GM21737 (cell line): ENCODE measurements at regions not wholly inside any gene's neighbourhood (a gene's known extent, or its start where the extent isn't known, plus 50 kb on each side); places are given as distances from the start of the nearest gene placed in this dataset.

ENCODE experiments used
- ATAC-seq: cut with Tn5 transposase; IDR thresholded peaks from one replicate; pipeline ENCODE4 v1.9.1; 2021; ENCODE audit warnings: mild to moderate bottlenecking, moderate library complexity; ENCODE audit not compliant: unreplicated experiment

DNA sequence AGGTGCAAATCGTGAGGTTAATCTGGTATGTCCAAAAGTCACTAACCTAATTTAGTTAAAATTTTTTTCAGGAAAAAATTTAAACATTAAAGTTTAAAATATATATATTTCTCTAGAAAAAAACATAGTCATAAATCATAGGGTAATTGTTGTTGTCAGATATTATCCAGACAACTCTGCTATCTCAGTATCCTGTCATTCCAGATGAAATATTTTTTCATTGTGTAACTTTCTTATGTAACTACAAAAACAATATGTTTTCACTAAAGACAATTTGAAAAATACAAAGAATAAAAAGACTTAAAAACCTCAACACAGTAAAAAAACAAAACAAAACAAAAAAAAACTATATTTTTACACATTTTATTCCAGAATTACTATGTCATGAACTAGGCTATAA is 57.6 kb downstream of the TENT5A start:
- ATAC-seq = no peak

DNA sequence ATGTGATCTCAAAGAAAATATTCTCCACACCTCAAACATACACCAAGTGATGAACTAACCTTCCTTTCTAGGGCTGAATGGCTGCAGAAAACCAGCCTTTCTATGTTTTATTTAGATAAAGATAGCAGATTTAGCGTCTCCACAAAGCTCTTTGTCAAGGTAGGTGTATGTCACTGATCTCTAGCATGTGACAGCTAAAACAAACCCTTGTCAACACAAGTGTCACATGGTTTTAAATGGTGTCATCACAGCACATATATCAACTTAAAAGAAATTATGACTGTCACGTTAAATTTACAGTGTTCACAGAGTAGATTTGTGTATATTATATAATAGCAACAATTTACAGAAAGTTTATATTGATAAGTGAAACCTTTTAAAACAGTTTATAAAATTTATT is 58.3 kb downstream of the TENT5A start:
- ATAC-seq = no peak

DNA sequence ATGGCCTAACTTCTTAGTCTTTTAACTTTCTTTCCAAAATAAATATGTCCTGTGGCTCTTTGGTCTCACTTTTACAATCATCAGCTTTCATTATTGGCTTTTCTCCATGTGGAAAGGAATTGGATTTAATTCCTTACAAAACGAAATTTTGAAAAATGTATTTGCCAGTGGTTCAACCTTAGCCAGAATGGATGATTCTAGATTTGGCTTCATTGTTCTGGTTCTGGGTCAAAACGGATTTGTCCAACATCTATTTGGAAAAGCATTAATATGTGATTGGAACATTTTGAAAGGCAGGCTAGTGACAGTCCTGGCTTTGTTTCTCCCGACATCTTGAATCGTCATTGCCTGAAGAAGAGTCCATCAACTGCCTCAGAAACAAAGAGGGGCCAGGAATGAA is 59.2 kb downstream of the TENT5A start:
- no peak for ATAC-seq

DNA sequence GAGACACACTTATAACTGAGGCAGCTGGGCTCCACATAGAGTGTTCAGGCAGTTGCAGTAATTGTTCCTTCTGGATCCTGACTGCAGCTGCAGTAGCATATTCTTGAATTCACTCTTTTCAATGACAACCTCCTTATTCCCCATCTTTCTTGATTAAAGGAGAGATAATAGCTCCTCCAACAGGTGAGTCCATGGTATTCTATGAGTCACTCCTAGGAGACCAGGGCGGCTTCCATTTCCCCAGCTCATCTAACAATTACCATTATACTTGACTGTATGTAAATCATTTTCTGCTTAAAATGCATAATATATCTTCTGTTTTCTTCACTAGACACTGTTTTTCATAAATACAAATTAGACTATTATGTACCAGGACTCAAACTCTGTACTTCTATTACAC is 62.4 kb downstream of the TENT5A start:
- ATAC-seq = no peak

DNA sequence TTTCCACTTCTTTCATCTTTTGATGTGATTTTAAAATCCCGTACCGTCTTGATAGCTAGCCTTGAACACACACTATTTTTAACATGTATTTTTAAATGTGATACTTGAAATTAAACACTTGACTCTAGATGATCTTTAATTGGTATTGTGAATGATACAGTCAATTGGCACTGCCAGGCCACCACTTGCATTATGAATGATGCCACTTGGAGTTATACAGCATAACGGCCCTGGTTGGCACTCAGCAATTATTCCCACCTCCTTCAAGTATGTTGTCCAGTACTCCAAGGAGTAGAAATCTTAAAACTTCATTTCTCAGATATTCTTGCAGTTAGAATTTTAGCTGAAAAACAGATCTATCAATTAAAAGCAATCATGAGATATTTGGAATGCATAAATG is 62.9 kb downstream of the TENT5A start:
- ATAC-seq = no peak

DNA sequence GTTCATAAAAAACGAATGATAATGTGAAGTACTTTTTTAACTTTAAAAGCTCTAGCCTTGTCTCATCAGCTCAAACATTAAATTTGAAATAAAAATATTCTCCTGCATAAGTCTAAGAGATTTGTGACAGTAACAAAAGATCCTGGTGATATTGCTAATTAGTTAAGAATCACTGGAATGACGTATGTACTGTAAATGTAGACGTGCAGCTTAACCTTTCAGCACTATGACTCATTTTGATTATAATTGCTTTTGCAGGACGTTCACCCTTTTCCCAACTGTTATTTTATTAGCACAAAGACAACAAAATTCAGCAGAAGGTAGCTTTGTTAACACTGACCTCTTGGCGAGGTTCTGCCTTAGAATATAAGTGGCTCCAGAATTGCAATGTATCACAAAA is 68.6 kb downstream of the TENT5A start:
- no peak for ATAC-seq

DNA sequence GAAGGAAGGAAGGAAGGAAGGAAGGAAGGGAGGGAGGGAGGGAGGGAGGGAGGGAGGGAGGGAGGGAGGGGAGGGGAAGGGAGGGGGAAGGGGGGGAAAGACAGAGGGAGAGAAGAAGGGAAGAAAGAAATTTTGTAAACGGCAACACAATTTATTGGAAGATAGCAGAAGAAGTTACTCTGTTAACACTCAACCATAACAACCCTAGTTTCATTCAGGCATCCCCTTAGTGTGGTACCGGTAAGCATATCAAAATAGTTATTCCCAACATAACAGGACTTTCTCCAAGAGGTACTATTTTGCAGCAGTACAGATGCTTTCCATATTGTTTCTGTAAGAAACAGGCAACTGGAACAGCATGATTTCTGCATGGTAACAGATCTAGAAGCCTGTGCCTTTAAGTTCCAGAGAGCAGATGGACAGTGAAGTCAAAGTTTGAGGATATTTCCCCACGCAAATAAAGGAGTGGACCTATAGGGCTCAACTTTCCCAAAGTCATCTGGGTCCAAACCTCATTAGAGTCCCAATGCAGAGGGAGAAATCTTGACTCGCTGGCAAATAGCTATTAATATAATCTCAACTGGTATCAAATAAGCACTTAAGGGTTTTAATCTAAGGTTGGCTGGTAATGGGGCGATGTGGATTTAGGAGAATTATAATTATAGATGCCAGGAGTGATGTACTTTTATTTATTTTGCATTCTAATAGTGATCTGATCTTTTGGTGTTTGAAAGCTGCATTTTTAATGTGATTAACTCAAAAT is 69.4 kb downstream of the TENT5A start:
- no peak for ATAC-seq

DNA sequence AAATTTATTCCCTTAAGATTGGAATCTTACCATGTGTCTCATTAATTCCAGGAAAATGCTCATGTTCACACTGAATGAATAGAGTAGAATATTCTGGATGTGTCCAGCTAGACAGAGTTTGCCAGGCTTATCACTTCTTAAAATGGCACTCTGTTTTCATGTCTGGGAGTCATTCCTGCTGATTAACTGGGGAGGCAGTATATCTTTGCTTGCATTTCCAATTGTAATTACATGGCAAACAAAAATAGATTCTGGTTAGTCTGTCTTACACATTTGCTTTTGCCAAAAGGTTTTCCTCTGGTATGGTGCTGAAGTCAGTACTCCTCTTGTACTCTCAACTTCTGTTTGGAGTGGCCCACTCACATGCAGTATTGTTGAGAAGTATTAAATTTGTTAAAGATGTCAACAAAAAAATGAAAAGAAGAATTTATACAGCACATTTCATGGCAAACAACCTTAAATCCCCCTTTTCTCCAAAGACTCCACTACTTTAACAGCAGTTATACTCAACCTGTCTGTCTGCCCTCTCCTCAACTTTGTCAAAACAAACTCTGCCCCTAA is 70.2 kb downstream of the TENT5A start:
- no peak for ATAC-seq

DNA sequence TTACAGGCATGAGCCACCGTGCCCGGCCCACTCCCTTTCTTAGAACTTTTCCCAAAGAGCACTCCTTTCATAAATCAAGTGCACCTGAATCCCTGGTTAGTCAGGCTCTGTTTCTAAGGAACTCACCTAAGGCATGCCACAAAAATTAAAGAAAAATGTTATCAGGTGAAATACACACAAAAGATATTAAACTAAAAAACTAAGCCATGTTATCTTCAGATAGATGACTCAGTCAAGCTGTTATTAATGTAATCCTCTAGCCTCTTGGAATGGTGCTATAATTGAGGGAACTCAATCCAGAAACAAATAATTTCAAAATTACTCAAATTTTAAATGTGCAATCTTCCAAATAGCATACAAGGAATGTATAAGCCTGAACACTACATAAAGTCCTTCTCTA is 83.0 kb downstream of the TENT5A start:
- no peak for ATAC-seq

DNA sequence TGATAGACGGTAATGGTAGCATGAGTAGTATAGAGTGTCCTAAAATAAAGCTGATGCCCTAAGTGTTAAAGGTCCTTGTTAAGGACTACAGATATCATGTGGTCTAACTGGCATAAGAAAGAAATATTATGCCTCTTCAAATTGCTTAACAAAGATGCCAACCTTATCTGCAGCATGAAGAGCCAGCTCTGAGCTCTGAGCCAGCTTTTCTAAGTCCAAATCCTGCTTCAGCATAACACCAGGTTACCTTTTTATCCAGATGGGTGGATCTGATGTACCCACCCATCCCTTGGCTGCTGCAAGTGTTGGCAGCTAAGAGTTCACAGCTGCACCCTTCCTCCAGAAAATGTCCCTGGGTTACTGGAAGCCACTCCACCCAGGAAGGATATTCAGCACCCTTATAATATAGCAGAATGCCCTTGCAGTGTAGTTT is 83.8 kb downstream of the TENT5A start:
- ATAC-seq = no peak

DNA sequence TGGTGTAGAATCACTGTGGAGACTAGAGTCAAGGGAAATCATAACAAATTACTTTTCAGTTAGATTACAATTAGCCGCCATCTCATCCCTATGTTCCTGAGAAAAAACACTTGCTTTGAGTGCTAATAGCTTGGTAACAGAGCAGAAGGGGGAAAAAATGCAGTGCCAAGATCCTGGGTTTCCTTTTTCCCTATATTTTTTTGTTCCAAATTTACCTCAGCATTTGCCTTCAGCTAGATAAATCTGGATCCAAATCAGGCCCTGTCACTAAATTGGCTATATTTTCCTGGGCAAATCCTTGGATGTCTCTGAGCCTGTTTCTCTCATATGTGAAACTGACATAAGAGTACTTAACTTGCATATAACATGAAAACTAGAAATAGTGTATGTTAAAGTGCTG is 86.0 kb downstream of the TENT5A start:
- no peak for ATAC-seq

DNA sequence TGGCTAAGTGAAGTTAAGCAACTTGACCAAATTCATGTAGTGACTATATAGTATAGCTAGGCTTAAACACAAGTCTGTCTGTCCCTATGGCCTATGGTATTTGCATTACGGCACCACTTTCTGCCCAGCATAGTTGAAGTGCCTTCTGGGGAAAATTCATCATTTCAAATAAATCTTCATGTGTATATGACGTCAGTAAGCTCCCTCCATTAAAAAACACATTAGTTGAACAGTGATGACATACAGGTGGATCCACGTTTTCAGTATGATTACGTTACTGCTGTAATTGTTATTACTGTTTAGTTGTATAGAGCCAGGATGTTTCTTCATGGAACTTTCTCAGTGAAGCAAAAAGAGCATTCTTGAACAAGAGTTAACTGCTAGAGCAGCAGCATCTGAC is 96.2 kb downstream of the TENT5A start:
- no peak for ATAC-seq

DNA sequence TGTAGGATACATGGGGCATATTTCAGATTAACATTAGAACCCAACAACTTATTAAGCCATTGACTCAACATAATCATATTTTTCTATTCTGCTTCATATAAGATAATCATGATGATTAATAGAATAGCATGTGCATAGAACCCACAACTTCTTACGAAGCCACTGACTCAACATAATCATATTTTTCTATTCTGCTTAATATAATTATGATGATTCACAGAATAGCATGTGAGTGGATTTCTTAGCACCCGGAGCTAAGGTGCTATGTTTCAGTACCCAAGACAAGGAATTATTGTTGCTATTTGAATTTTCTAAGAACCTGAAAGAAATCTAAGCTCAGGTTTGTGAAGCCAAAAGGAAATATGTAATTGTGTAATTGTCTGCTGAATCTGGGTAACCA is 96.8 kb downstream of the TENT5A start:
- ATAC-seq = no peak

DNA sequence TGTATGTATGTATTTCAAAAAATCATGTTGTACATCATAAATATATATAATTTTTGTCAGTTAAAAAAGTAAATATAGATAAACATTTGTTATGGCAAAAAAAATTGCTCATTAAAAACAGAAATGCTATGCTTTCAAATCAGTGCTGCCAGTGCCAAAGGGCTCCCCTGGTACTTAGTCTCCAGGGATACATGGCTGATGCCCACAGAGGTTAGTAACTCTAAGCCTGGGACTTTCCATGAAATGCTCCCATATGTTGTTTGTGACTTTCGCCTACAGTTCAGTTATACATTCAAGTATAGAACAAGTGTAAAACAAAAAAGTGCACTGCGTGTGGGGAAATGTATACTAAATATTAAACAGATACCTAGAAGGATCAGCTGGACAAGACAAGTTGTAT is 104.0 kb downstream of the TENT5A start:
- ATAC-seq = no peak

DNA sequence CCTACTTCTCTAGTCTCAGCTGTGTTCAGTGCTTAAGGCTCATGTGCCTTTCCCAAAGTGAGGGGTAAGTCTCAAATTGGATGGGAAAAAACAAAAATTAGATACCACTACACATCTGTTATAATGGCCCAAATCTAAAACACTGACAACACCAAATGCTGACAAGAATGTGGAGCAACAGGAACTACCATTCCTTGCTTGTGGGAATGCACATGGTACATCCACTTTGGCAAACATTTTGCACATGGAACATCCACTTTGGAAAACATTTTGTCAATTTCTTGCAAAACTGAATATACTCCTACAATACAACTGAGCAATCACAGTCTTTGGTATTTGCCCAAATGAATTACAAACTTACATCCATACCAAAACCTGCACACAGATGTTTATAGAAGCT is 109.3 kb downstream of the TENT5A start:
- ATAC-seq = no peak

DNA sequence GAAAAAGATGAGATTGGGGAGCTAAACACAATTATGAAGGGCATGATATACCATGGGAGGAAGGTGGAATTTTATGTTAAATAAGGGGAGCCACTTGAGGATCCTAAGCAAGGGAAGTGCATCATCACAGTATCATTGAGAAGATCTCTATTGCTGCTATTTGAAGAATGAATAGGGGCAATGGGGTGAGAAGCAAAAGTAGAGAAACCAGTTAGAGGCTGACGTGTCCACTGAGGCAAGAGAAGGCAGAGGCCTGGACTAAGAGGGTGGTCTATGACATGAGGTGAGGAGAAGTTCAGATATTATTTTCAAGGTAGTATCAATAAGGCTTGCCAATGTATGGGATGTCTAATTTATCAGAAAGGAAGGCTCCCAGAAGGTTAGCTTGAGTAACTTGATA is 111.6 kb downstream of the TENT5A start:
- no peak for ATAC-seq

DNA sequence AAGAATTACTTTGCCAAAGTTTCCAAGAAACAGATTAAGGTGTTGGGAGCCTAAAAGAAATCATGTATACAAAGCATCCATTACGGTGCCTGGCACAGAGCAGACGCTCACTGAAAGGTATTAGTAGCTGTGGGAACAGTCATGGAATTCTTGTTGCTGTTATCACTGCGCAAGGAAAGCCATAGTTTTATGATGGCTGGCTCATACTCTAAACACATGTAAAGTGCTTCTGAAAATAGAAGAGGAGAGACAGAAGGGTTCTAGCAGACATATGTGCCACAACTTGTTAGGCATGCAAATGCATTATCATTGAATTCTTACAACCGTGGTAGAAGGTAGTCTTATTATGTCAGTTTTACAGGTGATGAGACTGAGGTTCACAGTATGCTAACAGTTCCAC is 112.4 kb downstream of the TENT5A start:
- no peak for ATAC-seq

DNA sequence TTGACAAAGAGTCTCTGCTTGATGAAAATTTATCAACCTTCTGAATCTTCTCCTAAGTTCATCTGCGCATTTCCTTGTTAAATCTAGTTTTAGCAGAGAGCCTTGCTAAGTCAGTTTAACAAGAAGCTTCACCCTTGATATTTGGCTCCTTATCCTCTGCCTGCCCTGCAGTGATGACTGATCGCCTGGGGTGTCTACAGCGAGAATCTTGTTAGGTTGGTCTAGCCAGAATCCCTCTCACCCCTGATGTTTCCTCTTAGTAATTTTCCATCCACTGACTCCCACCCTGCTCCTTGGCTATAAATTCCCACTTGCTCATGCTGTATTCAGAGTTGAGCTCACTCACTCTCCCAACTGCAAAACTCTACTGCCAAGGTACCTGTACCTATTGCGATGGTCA is 114.1 kb downstream of the TENT5A start:
- ATAC-seq = no peak

DNA sequence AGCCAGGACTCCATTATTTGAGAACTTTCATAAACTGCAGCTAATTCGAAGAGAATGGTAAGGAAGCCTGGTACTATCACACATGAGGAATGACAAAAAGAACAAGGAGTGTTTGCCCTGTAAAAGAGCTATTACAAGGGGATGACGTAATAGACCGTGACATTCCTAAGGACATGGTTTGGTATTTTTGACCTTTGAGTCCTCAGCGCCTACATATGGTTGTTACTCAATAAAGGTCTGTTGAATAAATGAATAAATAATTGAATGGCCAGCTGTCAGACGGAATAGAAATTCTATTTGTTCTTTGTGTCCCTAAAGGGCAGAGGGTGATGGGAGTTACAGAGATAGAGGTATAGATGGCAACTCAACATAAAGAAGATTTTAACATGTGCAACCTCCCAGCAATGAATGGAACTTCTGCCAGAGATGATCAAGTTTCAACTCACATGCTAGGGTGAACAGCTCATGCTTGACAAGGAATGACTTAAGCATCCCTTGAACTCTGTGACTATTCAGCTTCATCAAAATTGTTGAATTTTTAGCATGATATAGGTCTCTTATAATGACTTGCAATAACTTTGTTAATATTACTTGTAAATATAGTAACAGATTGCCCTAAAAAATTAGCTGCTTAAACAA is 115.4 kb downstream of the TENT5A start:
- ATAC-seq = no peak

DNA sequence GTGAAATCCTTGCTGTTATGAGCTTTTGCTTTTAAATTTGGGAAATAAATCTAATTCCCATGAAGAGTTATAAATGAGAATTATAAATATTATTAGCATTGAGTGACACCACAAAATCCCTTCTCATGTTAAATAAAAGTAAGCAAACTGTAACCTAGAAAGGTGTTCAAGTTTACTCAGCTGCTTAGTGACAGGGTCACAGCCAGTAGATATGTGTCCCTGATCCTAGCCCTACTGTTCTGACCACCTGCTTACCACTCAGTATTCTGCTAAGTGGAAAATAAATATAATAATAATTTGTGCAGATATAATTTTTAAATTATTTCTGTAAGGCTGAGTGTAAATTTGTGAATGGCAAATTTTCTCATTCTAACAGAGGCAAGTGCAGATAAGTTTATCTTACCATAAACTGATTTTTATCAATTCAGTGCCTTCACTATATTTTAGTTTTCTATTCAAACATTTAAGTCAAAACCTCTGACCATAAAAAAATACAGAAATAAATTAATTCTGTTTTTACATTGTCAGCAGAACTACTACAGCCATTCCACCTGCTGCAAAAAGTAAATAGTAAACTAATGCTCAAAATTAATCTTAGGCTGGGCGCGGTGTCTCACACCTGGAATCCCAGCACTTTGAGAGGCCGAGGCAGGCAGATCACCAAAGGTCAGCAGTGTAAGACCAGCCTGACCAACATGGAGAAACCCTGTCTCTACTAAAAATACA is 118.2 kb downstream of the TENT5A start:
- no peak for ATAC-seq

DNA sequence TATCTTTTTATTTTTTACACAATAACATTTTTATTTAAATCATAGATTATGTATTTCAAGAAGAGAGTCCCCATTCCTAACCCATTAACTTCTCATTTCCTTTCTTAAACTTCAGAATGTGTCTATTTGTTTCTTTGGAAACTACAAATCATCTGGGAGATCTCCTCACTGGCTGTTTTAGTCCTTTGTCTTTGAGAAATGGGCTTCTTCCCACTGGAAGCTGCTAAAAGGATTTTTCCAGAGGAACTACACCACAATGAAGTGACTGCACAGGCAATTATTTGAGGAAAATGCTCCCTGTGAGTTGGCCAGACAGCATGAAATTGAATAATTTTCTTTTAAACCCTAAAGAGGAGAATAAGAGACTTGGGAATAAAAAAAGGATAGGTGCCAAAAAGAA is 119.1 kb downstream of the TENT5A start:
- ATAC-seq = no peak

DNA sequence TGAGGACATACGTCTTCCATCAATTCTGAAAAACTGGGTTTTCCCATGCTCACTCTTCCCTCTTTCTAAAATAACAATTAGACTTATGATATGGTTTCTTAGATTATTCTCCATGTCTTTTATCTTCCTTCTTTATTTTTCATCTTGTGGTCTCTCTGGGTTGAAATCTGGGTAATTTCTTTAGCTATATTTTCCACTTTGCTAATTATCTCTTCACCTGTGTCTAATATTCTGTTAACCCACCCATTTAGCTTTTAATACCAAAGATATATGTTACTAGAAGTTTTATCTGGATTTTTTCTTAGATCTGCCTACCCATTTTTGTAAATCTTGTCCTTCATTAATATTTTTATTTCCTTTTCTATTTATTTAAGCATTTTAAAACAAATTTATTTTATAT is 121.8 kb downstream of the TENT5A start:
- no peak for ATAC-seq
